Caco-2 (cell line): ENCODE measurements at regions not wholly inside any gene's neighbourhood (a gene's known extent, or its start where the extent isn't known, plus 50 kb on each side); places are given as distances from the start of the nearest gene placed in this dataset.

Source experiments
- BruUV-seq: library from RNA; stranded (reverse); fragments of 400-500 nt; replicated peaks from 2 replicates; lab custom pipeline; 2021; lab: Mats Ljungman, UMichigan
- CTCF ChIA-PET: fragments of 300-600 bp; sonication (Branson Sonifier 250); formaldehyde crosslinking; loops from one replicate; lab custom pipeline; 2022; ENCODE audit warnings: antibody characterized with exemption; lab: Charles Lee
- POLR2A ChIA-PET: fragments of 300-600 bp; sonication (Branson Sonifier 250); formaldehyde crosslinking; loops from one replicate; lab custom pipeline; 2022; ENCODE audit warnings: antibody characterized with exemption; lab: Charles Lee
- DNase-seq, 2 experiments: peaks; one replicate each; pipeline versions ENCODE4 v3.0.0 to v3.0.0-alpha.2; 2020 to 2022
- H3K27me3 ChIP-seq: replicated peaks from 2 replicates; pipeline ENCODE4 v1.6.0; 2011; ENCODE audit warnings: low read length; ENCODE audit not compliant: control insufficient read depth, insufficient read depth
- H3K36me3 ChIP-seq: 2 replicates; pipeline ENCODE4 v1.5.1; 2011; ENCODE audit warnings: low read length; ENCODE audit not compliant: control insufficient read depth, insufficient read depth
- H3K4me1 ChIP-seq: fragments of 250-450 bp; sonication (Bioruptor Pico); 2 replicates; pipeline ENCODE4 v1.5.1; 2020; ENCODE audit warnings: mild to moderate bottlenecking
- H3K4me3 ChIP-seq: 2 replicates; pipeline ENCODE4 v1.5.1; 2011; ENCODE audit warnings: low read depth, mild to moderate bottlenecking, control low read depth, low read length
- H3K9me3 ChIP-seq: fragments of 250-450 bp; sonication (Bioruptor Pico); 2 replicates; pipeline ENCODE4 v1.5.1; 2020; ENCODE audit warnings: mild to moderate bottlenecking, moderate library complexity
- H3K27ac Mint-ChIP-seq: one replicate; pipeline ENCODE4 v1.8.0; 2022; ENCODE audit warnings: mixed read lengths; ENCODE audit not compliant: unreplicated experiment
- H3K27me3 Mint-ChIP-seq: one replicate; pipeline ENCODE4 v1.8.0; 2022; ENCODE audit warnings: mixed read lengths; ENCODE audit not compliant: insufficient read depth, unreplicated experiment
- H3K36me3 Mint-ChIP-seq: one replicate; pipeline ENCODE4 v1.8.0; 2022; ENCODE audit warnings: mild to moderate bottlenecking, mixed read lengths; ENCODE audit not compliant: insufficient read depth, unreplicated experiment
- H3K4me1 Mint-ChIP-seq: one replicate; pipeline ENCODE4 v1.8.0; 2022; ENCODE audit warnings: low read depth, mixed read lengths; ENCODE audit not compliant: unreplicated experiment
- H3K4me3 Mint-ChIP-seq: one replicate; pipeline ENCODE4 v1.8.0; 2022; ENCODE audit warnings: mild to moderate bottlenecking, moderate library complexity, mixed read lengths; ENCODE audit not compliant: unreplicated experiment
- H3K9me3 Mint-ChIP-seq: one replicate; pipeline ENCODE4 v1.8.0; 2022; ENCODE audit warnings: mixed read lengths; ENCODE audit not compliant: unreplicated experiment
- CTCF ChIP-seq, 2 experiments: fragments of 200-600 bp in 1 of 2; IDR thresholded peaks; 1 replicate in 1 of 2; 2 replicates in 1 of 2; pipeline versions ENCODE4 v1.5.1 to v1.8.0; 2011 to 2022; ENCODE audit warnings: antibody characterized with exemption in 1 of 2, control low read depth in 1 of 2, inconsistent platforms in 1 of 2, low read depth in 1 of 2, low read length in 1 of 2, mild to moderate bottlenecking in 1 of 2, moderate library complexity in 1 of 2; ENCODE audit not compliant: insufficient read depth in 1 of 2, severe bottlenecking in 1 of 2, unreplicated experiment in 1 of 2
- intact Hi-C: fragments of 100-400 bp; cut with micrococcal nuclease; formaldehyde crosslinking; loops from one replicate; pipeline ENCODE4 v1.10.0; 2022; ENCODE audit not compliant: unreplicated experiment

GRCh38 chr12:33817713-33818112, 204.6 kb upstream of the ALG10 start:
- Mint-ChIP-seq H3K27me3 (peaks cover 4% of the 10 kb centered on the region), H3K4me1 (no peaks in the 10 kb centered on the region), H3K4me3 (no peak overlapping the region), H3K36me3 (no peaks in the 10 kb centered on the region), H3K9me3 (peaks cover 9% of the 10 kb centered on the region), H3K27ac (no peak overlapping the region)
- ChIA-PET POLR2A (no interaction called here), CTCF (no interaction called here)
- Histone ChIP-seq H3K4me3 (no peak overlapping the region), H3K4me1 (no peaks in the 10 kb centered on the region), H3K9me3 (peaks cover 9% of the 10 kb centered on the region), H3K27me3 (no peaks in the 10 kb centered on the region), H3K36me3 (no peaks in the 10 kb centered on the region)
- intact Hi-C loops = no loop called here
- BruUV-seq = no TSS peak
- no peak for TF ChIP-seq CTCF (IDR thresholded peaks at IDR 0.05; ENCODE audit: insufficient read depth in 1 of 2, low read depth in 1 of 2, low read length in 1 of 2, severe bottlenecking in 1 of 2, unreplicated experiment in 1 of 2)
- DNase-seq = no peak

- intact Hi-C loops = no loop called here
- Mint-ChIP-seq H3K4me3 (no peak overlapping the region), H3K36me3 (no peaks in the 10 kb centered on the region), H3K27ac (no peak overlapping the region), H3K9me3 (peaks cover 9% of the 10 kb centered on the region), H3K4me1 (no peaks in the 10 kb centered on the region), H3K27me3 (no peaks in the 10 kb centered on the region)
- no peaks in the 10 kb centered on the region for H3K27me3 ChIP-seq
- DNase-seq = no peak
- peaks cover 9% of the 10 kb centered on the region for H3K9me3 ChIP-seq
- TF ChIP-seq CTCF (IDR thresholded peaks at IDR 0.05; ENCODE audit: insufficient read depth in 1 of 2, low read depth in 1 of 2, low read length in 1 of 2, severe bottlenecking in 1 of 2, unreplicated experiment in 1 of 2) = no peak
- H3K4me3 ChIP-seq = no peak overlapping the region
- H3K4me1 ChIP-seq = no peaks in the 10 kb centered on the region
- no peaks in the 10 kb centered on the region for H3K36me3 ChIP-seq
- ChIA-PET CTCF (no interaction called here), POLR2A (no interaction called here)
- BruUV-seq = no TSS peak
Observed at GRCh38 chr12:33818313-33818712, 204.0 kb upstream of the ALG10 start.

GRCh38 chr12:33825442-33825841, 196.9 kb upstream of the ALG10 start:
- H3K27me3 Mint-ChIP-seq = no peaks in the 10 kb centered on the region
- no peaks in the 10 kb centered on the region for H3K4me1 Mint-ChIP-seq
- ChIA-PET POLR2A (no interaction called here), CTCF (no interaction called here)
- no peaks in the 10 kb centered on the region for H3K9me3 Mint-ChIP-seq
- no TSS peak for BruUV-seq
- no peaks in the 10 kb centered on the region for H3K36me3 Mint-ChIP-seq
- Histone ChIP-seq H3K36me3 (no peaks in the 10 kb centered on the region), H3K4me1 (no peaks in the 10 kb centered on the region), H3K27me3 (no peaks in the 10 kb centered on the region), H3K9me3 (peaks cover 2% of the 10 kb centered on the region; the same call in 1 of the 2 replicates), H3K4me3 (no peak overlapping the region)
- intact Hi-C loops = no loop called here
- DNase-seq = no peak
- no peak overlapping the region for H3K27ac Mint-ChIP-seq
- H3K4me3 Mint-ChIP-seq = no peak overlapping the region
- TF ChIP-seq CTCF (IDR thresholded peaks at IDR 0.05; ENCODE audit: insufficient read depth in 1 of 2, low read depth in 1 of 2, low read length in 1 of 2, severe bottlenecking in 1 of 2, unreplicated experiment in 1 of 2) = no peak
